GM18873 (cell line): ENCODE measurements at regions not wholly inside any gene's neighbourhood (a gene's known extent, or its start where the extent isn't known, plus 50 kb on each side); places are given as distances from the start of the nearest gene placed in this dataset.

ENCODE experiments used
- ATAC-seq: cut with Tn5 transposase; IDR thresholded peaks from one replicate; pipeline ENCODE4 v1.9.1; 2021; ENCODE audit warnings: mild to moderate bottlenecking, moderate library complexity, moderate number of reproducible peaks; ENCODE audit not compliant: unreplicated experiment, low FRiP score

DNA sequence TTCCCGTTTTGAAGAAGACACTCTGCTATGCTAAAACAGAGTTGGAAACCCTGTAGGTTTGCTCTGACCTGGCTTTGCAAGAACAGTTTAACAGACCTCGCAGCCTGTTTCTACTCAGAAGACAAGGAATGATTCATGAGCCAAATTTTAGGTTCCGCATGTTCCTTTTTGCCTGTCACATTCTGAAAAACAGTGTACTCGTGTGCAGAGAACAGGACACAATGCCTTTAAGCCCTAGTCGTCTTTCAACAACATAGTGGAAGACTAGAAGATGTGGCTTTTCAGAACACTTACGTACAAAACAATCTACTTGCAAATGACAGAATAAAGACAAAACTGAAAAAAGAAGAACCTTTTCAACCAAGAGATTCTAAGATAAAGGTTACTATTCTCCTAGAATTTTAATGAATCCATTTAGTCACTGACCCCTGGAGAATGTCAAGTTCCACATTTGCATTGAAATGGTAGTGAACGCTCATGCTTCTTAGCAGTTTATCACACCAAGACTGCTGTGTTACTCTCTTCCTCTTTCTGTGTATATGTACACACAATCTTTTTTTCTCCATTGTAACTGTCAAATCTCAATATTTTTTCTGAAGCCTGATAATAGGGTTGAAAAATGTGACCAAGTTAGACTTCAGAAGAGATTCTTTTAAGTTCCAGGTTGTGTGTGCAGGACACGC lies 220.7 kb upstream of the NRSN1 start:
- no peak for ATAC-seq

GRCh38 chr6:23910420-23910819 lies 215.6 kb upstream of the NRSN1 start:
- no peak for ATAC-seq

DNA sequence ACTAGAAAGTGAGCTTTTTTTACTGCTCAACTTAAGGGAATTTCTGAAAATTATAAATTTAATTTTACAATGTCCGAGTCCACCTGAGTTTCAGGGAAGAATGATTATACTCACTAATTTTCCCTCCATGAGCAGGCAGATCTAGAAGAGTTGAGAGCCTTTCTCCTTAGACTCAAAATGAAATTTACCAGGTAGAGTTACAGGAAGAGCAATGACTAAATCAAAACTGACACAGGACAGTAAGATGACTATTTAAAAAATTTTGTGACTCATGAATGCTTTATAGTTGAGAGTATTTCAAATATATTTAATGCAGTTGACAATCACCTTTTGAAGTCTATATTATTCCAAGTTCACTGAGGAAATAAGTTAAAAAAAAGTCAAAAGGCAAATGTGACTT lies 198.1 kb upstream of the NRSN1 start:
- no peak for ATAC-seq

GRCh38 chr6:23929201-23929600 lies 196.8 kb upstream of the NRSN1 start:
- ATAC-seq = no peak

- ATAC-seq = no peak
Measured at GRCh38 chr6:23940466-23940865, 185.5 kb upstream of the NRSN1 start.

- no peak for ATAC-seq
Measured at GRCh38 chr6:23951691-23952090, 174.3 kb upstream of the NRSN1 start.

- no peak for ATAC-seq
Measured at GRCh38 chr6:23952245-23952644, 173.8 kb upstream of the NRSN1 start.

- no peak for ATAC-seq
Measured at GRCh38 chr6:23953976-23954375, 172.0 kb upstream of the NRSN1 start.

DNA sequence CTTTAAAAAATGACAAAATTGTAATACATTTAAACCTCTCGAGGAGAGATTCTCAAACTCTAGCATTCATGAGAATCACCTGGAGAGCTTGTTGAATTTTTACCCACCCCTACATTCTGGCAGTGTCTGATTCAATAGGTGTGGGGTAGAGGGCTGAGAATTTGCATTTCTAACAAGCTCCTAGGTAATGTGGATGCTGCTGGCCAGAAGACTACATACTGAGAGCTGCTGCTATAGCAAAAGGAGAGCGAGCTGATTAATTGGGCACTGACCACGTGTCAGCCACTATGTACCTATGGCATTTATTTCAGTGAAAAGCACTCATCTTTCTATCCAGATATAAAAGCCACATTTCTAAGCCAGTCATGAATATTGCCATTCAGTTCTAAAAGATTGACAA lies 169.0 kb upstream of the NRSN1 start:
- ATAC-seq = no peak

DNA sequence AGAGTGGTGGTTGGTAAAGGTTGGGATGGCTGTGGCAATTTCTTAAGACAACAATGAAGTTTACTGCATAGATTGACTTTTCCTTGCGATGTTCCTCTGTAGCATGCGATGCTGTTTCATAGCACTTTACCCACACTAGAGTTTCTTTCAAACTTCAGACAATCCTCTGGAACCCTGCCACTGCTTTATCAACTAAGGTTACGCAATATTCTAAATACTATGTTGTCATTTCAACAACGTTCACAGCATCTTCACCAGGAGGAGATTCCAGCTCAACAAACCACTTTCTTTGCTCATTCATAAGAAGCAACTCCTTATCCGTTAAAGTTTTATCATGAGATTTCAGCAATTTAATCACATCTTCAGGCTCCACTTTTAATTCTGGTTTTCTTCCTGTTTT lies 161.2 kb upstream of the NRSN1 start:
- no peak for ATAC-seq

- ATAC-seq = no peak
Measured at GRCh38 chr6:23969344-23969743, 156.7 kb upstream of the NRSN1 start.

DNA sequence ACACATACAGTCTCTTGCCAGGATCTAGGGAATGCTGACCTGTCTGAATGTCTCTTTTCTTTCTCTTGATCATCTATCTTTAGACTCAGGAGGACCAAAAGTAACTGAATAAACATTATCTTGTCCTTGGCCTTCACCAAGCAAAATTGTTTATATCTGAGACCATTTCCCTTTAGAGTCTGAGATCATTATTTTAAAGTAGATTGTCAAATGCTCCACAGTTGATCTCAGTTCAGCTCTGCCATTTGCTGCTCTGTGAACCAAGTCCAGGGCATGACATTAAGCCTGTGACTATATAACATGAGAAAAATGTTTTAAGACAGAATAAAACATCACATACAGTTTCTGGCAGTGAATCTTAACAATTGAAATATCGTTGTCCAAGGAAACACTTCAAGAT lies 148.3 kb upstream of the NRSN1 start:
- no peak for ATAC-seq

- no peak for ATAC-seq
Measured at GRCh38 chr6:23980965-23981364, 145.1 kb upstream of the NRSN1 start.

GRCh38 chr6:23981923-23982322 lies 144.1 kb upstream of the NRSN1 start:
- no peak for ATAC-seq

DNA sequence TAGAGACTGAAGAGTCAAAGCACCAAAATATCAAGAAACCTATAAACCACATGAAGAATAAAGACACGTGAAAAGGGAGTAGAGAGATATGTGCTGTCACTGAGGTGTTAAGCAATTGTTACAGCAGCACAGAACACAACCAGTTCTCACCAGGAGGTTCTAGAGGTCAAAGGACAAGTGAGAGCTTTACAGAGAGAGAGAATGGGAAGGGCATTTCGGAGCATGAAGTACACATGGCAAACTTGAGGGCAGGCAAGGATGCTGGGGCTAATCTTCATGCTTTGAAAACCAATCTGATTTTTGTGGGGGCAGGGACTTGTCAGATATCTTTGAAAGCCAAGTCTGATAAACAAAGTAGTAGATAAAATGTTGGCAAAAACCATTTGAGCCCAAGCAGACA lies 142.3 kb upstream of the NRSN1 start:
- no peak for ATAC-seq

GRCh38 chr6:23985015-23985414 lies 141.0 kb upstream of the NRSN1 start:
- ATAC-seq = no peak

DNA sequence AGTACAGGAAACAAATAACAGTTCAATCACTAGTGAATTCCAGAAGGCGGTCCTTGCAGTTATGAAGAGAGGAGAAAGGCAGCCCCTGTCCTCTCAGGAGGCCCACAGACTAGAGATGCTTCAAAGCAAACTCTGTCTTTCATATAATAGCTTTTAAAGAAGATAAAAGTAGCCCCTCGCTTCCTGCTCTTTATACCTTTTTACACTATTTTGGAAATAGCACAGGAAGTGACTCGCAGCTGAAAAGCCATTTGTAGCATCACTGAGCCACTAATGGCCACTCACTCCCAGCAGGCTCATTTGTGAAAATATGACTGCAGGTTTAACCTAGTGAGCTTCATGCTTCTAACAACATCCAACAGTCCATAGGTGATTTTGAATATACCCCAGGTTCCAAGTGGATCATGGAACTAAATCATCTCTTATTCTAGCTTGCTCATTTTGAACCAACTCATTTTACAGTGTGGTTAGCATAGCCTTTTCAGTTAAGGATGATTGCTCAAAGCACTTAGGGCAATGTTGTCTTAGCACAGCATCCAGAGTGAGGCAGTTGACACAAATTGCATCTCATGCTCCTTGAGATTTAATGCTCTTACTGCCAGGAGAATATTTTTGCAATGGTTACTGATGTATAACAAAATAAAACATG lies 136.0 kb upstream of the NRSN1 start:
- ATAC-seq = no peak

DNA sequence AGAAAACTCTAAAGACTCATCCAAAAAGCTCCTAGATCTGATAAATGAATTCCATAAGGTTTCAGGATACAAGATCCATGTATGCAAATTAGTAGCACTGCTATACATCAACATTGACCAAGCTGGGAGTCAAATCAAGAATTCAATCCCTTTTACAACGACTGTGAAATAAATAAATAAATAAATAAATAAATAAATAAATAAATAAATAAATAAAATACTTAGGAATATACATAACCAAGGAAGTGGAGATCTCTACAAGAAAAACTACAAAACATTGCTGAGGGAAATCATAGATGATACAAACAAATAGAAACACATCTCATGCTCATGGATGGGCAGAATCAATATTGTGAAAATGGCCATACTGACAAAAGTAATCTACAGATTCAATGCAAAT lies 132.0 kb upstream of the NRSN1 start:
- ATAC-seq = no peak

- no peak for ATAC-seq
Measured at GRCh38 chr6:24004062-24004461, 122.0 kb upstream of the NRSN1 start.

DNA sequence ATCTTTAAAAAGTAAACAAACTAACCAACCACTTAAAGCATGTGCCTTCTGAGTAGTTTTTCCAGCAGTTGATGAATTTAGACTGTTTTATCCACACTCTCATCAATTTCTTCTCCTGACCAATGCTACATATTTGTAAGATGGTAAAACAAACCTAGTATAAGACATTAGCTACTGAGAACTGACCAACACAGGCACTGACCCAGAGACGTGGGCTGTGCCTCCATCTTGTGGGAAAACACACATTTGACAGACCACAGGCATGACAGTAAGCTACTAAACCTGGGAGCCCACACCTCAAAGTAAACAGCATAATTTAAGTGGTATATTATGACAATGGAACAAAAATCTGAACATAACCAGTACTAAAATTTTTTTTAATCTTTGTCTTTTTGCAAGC lies 121.4 kb upstream of the NRSN1 start:
- ATAC-seq = no peak

GRCh38 chr6:24006254-24006653 lies 119.8 kb upstream of the NRSN1 start:
- no peak for ATAC-seq

DNA sequence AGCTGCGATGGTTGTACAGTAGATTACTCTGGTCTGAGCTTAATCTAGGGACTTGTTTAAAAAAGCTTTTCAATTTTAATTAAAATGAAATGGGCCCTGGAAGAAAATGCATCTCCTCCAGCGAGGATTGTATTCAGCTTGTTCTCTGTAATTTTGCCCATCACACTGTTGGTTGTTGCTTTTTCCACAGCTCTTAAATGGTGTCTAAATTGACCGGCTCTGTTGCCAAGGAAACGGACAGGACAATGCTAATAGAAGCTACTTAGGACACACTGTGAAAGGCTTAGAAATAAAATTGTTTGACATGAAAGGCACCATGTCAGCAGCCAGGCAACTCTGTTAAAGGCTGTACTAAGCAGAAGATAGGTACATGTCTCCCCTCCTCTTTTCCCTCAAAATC lies 116.7 kb upstream of the NRSN1 start:
- ATAC-seq = no peak
